GM23248 (cell line): ENCODE measurements at regions not wholly inside any gene's neighbourhood (a gene's known extent, or its start where the extent isn't known, plus 50 kb on each side); places are given as distances from the start of the nearest gene placed in this dataset.

ENCODE experiments used
- EZH2 ChIP-seq: fragments of 200-600 bp; sonication (generic); IDR thresholded peaks from 2 replicates; pipeline ENCODE4 v1.6.1; 2018; ENCODE audit warnings: antibody characterized with exemption, mild to moderate bottlenecking; ENCODE audit not compliant: insufficient read depth, poor library complexity, severe bottlenecking
- EZH2phosphoT487 ChIP-seq: fragments of 200-600 bp; sonication (generic); IDR thresholded peaks from 2 replicates; pipeline ENCODE4 v1.6.1; 2018; ENCODE audit warnings: antibody characterized with exemption, moderate library complexity, mild to moderate bottlenecking, low read depth; ENCODE audit not compliant: insufficient read depth

GRCh38 chr12:131210506-131211339, 257.0 kb downstream of the ADGRD1 start:
- TF ChIP-seq EZH2phosphoT487 (no peak), EZH2 (no peak)
